ENCODE measurements at regions not wholly inside any gene's neighbourhood (a gene's known extent, or its start where the extent isn't known, plus 50 kb on each side); places are given as distances from the start of the nearest gene placed in this dataset.

DNA sequence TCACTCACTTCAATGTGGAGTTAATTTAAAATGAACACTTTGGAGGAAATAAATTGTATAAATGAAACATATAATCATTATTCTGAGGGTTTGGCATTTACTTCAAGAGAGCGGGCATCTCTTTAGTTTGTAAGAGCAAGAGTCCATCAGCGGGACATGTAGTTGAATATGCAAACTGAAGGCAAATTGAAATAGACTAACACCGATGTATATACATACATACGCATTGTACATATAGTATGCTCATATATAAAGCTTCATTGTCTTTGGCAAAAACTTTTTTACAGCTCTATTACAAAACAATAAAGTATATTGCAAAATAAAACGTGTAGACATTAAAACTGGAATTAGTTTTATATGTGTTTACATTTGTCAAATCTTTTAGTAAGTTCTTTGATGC lies 328.9 kb downstream of the LTN1 start:
- TF ChIP-seq RAD21 (IDR thresholded peaks at IDR 0.05; ENCODE audit: low read depth), result no peak
- TF ChIP-seq EP300 (IDR thresholded peaks at IDR 0.05; ENCODE audit: borderline replicate concordance), result no peak
- no peak for TF ChIP-seq EGR1 (IDR thresholded peaks at IDR 0.05)
- no peak for TF ChIP-seq TCF12 (IDR thresholded peaks at IDR 0.05; ENCODE audit: low read depth)
- TF ChIP-seq CREB1 (IDR thresholded peaks at IDR 0.05; ENCODE audit: low read depth), result no peak
- no peak for TF ChIP-seq TEAD4 (IDR thresholded peaks at IDR 0.05)
- no peak for TF ChIP-seq YY1 (IDR thresholded peaks at IDR 0.05; ENCODE audit: low read depth)
- TF ChIP-seq, protein P1, sequence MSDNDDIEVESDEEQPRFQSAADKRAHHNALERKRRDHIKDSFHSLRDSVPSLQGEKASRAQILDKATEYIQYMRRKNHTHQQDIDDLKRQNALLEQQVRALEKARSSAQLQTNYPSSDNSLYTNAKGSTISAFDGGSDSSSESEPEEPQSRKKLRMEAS (IDR thresholded peaks at IDR 0.05), result no peak

Measured in Ishikawa (cell line).